ENCODE measurements at regions not wholly inside any gene's neighbourhood (a gene's known extent, or its start where the extent isn't known, plus 50 kb on each side); places are given as distances from the start of the nearest gene placed in this dataset.

- H2AFZ ChIP-seq (ENCODE audit: control insufficient read depth, low read depth, low read length): no peak overlapping the region
- FAIRE-seq (no peak), DNase-seq (ENCODE audit: low read depth, low spot score) (no peak), ATAC-seq (no peak)
- no peaks in the 10 kb centered on the region for H3K36me3 ChIP-seq (ENCODE audit: control insufficient read depth in 2 of 2, insufficient read depth in 2 of 2, low read length in 1 of 2)
- SMC1A ChIA-PET (ENCODE audit: uncharacterized antibody, unreplicated experiment): interaction anchor here (1.2 to 1.4 kb wide), 2 partner anchors 11 to 35 kb away, joined by 3 to 7 read pairs; no protein-coding TSS in a partner anchor
- POLR2A ChIA-PET: no interaction called here
- TF ChIP-seq EGR1 (IDR thresholded peaks at IDR 0.05; ENCODE audit: borderline replicate concordance in 1 of 2, low read depth in 2 of 2, low read length in 2 of 2) (no peak), CBFB (IDR thresholded peaks at IDR 0.05; ENCODE audit: low read depth) (no peak), POLR2A (IDR thresholded peaks at IDR 0.05; ENCODE audit: low read depth, low read length) (no peak), IKZF1 (conservative IDR thresholded peaks at IDR 0.05) (no peak), TAF1 (IDR thresholded peaks at IDR 0.05; ENCODE audit: borderline replicate concordance, low read depth, low read length) (no peak), IRF4 (IDR thresholded peaks at IDR 0.05; ENCODE audit: low read depth, low read length) (no peak), DPF2 (IDR thresholded peaks at IDR 0.05) (no peak), USF2 (IDR thresholded peaks at IDR 0.05; ENCODE audit: borderline replicate concordance, low read depth, low read length) (no peak), BRCA1 (IDR thresholded peaks at IDR 0.05; ENCODE audit: low read depth, low read length) (no peak), ATF2 (IDR thresholded peaks at IDR 0.05; ENCODE audit: low read length) (no peak), IRF5 (IDR thresholded peaks at IDR 0.05; ENCODE audit: borderline replicate concordance) (no peak), HCFC1 (IDR thresholded peaks at IDR 0.05; ENCODE audit: low read length) (no peak), MYC (IDR thresholded peaks at IDR 0.05; ENCODE audit: insufficient read depth, insufficient read length, insufficient replicate concordance, low read length, severe bottlenecking) (no peak), PKNOX1 (IDR thresholded peaks at IDR 0.05) (no peak), ZNF274 (IDR thresholded peaks at IDR 0.05; ENCODE audit: insufficient read depth, insufficient read length) (no peak), HDAC2 (IDR thresholded peaks at IDR 0.05) (no peak), CBX5 (IDR thresholded peaks at IDR 0.05; ENCODE audit: low read depth) (no peak), NBN (IDR thresholded peaks at IDR 0.05) (no peak), GABPA (IDR thresholded peaks at IDR 0.05; ENCODE audit: low read depth) (no peak), PAX5 (IDR thresholded peaks at IDR 0.05; ENCODE audit: borderline replicate concordance, low read depth, low read length) (no peak)
- H3K27ac ChIP-seq (ENCODE audit: control insufficient read depth, insufficient read depth): no peak overlapping the region
- H3K9me3 ChIP-seq (replicated peaks; ENCODE audit: control insufficient read depth, insufficient read depth, low read length): no peaks in the 10 kb centered on the region
- no peaks in the 10 kb centered on the region for H3K4me1 ChIP-seq (ENCODE audit: control insufficient read depth, insufficient read depth, low read length)
- CTCF ChIA-PET: no interaction called here
- H3K4me3 ChIP-seq: no peak overlapping the region
- no peak overlapping the region for H3K9ac ChIP-seq (ENCODE audit: control insufficient read depth, insufficient read depth, low read length)
- H3K27me3 ChIP-seq (replicated peaks in 1 of 2; ENCODE audit: control insufficient read depth in 2 of 2, insufficient read depth in 2 of 2, low read length in 1 of 2): no peaks in the 10 kb centered on the region
- RAD21 ChIA-PET (ENCODE audit: unreplicated experiment): no interaction called here
- no TSS peak for BruUV-seq (replicated peaks)
- H3K79me2 ChIP-seq (ENCODE audit: control insufficient read depth, insufficient read depth, low read length): no peaks in the 10 kb centered on the region
- no peak overlapping the region for H3K4me2 ChIP-seq (ENCODE audit: control insufficient read depth, insufficient read depth)
- H4K20me1 ChIP-seq (ENCODE audit: control insufficient read depth, insufficient read depth): no peaks in the 10 kb centered on the region
- 39% methylated on average over 4 of the region's 4 CpGs for WGBS (ENCODE audit: insufficient coverage, insufficient replicate concordance, low lambda C conversion rate, missing lambda C conversion rate)
- intact Hi-C loops (cut with micrococcal nuclease; ENCODE audit: unreplicated experiment) (no loop called here), in situ Hi-C loops (cut with MboI) (no loop called here)
Observed at GRCh38 chr4:18285357-18285756, 263.8 kb upstream of the LCORL start.

All from GM12878 (cell line).